Hematopoietic multipotent progenitor cell treated with erythropoietin and hydrocortisone succinate and interleukin-3 and kit ligand, for 4 days (in vitro differentiated cells): ENCODE measurements at regions not wholly inside any gene's neighbourhood (a gene's known extent, or its start where the extent isn't known, plus 50 kb on each side); places are given as distances from the start of the nearest gene placed in this dataset.
"Not testable (repeated sequence)": the region's sequence is repeated elsewhere in the genome, so short reads cannot be mapped to it uniquely, and the experiment has no call there.

ENCODE experiments used
- DNase-seq: peaks from one replicate; pipeline ENCODE4 v3.0.0-alpha.2; 2015

DNA sequence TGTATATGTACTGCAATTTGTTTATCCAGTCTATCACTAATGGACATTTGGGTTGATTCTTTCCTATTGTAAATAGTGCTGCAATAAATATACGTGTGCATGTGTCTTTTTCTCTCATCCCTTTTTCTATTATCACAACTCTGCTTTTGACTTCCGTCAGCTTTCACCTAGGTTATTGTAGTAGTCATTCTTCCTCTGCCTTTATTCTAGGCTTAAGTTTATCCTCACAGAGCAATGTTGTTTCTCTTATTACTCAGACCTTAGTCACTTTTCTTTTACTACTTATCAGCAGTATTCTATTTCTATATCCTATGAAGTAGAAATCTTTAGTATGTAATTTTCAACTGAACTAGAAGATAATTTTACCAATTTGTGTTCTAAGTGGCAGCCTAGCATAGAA, 175.3 kb upstream of the SEMA3E start:
- DNase-seq: no peak

DNA sequence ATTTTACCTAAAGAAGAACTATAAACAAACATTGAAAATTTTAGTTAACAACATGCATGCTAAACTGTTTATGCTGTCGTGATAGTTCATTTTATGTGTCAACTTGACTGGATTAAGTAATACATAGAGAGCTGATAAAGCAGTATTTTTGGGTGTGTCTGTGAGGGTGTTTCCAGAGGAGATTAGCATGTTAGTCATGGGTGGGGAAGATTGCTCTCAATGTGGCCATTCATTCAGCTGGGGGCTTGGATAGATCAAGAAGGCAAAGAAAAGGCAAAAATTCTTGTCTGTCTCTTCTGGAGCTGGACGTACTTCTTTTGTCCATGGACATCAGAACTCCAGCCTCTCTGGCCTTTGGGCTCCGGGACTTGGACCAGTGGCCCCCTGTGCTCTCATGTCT, 172.9 kb upstream of the SEMA3E start:
- peak; percentile 45 for DNase-seq

DNA sequence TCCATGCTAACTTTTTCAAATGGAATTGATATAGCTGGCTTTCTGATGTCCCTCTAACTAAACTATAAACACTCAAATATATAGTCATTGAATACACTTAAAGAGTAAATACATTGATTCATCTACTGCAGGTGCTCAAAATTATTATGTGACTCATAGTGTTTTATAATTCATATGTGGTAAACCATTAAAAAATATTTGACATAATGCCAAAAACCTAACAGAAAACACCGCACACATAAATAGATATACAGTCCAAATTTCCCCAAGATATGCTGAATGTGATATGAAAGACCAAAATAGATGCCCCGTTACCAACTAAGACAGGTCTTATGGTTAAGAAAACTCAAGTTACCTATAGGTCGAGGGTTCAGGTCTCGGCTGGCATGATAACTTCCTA, 171.7 kb upstream of the SEMA3E start:
- no peak for DNase-seq

DNA sequence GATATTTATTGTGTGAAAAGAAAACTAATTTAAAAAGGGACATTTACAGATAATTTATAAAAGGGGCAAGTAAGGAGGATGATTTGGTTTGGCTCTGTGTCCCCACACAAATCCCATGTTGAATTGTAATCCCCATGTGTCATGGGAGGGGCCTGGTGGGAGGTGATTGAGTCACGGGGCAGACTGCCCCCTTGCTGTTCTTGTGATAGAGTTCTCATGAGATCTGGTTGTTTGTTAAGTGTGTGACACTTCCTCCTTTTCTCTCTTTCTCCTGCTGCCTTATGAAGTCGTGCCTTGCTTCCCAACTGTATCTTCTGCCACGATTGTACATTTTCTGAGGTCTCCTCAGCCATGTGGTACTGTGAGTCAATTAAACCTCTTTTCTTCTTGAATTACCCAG, 171.0 kb upstream of the SEMA3E start:
- DNase-seq: peak; percentile 3

DNA sequence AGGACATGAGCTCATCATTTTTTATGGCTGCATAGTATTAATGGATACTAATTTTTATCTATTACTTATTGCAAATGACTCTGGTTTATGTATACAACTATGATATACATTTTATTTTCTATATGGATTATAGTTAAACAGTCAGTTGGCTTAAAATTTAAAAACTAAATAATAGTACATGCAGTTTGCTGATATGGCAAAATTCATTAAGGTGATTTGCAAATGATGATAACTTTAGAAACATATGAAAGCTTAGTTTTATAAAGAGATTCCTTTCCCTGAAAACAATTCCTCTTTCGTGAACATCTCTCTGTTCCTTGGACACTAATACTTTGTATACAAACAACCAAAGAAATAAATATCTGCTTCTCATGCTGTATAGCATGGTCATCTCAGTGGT, 165.5 kb upstream of the SEMA3E start:
- DNase-seq: no peak

DNA sequence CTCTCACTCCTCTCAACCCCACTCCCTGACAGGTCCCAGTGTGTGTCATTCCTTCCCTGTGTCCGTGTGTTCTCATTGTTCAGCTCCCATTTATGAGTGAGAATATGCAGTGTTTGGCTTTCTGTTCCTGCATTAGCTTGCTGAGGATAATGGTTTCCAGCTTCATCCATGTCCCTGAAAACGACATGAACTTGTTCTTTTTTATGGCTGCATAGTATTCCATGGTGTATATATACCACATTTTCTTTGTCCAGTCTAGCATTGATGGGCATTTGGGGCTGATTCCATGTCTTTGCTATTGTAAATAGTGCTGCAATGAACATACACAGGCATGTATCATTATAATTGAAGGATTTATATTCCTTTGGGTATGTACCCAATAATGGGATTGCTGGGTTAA, 163.6 kb upstream of the SEMA3E start:
- not testable (repeated sequence) for DNase-seq

DNA sequence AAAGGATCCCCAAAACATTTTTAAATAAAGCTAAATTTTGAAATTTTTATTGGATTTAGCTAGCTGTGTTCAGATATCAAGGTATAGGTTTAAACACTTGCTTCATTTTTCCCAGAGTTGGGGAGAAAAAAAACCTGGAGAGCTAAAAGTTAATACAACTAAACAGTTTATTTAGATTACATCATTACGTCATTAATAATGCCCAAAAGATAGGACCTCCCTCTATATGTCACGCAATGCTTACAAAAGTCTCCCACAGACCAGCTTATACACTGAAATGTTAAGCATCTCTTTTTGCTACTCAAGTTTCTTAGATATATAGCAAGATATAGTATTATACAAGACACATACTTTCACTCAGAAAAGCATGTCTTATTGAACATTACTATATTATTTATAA, 160.0 kb upstream of the SEMA3E start:
- no peak for DNase-seq

DNA sequence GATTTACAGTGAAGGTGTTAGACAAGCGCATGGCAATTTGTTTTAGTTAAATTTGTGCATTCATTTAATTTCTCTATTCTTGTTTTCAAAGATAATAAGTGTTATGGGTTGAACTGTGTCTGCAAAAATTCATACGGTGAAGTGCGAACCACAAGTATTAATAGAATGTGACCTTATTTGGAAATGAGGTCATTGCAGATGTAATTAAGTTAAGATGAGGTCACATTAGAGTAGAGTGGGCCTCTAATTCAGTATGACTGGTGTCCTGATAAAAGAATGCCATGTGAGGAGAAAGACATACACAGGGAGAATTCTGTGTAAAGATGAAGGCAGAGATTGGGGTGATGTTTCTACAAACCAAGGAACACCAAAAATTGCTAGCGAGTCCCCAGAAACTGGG, 158.8 kb upstream of the SEMA3E start:
- no peak for DNase-seq

DNA sequence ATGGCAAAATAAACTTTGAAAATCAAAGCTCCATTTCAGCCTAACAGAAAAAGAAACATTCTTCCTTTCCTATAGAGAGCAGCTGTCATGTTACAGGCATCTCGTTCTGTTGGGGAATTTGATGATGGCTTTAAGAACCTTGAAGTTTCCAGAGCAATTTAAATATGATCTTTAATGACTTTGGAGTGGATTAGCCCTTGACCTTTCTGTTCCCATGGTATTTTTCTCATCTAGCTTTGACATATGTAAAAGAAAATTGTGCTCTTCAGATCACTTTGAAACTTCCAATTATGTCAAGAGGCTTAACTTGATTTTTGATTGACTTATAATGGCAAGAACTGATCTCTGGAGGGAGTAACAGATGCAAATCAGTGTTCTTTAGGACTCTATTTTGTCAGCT, 157.6 kb upstream of the SEMA3E start:
- DNase-seq: no peak

DNA sequence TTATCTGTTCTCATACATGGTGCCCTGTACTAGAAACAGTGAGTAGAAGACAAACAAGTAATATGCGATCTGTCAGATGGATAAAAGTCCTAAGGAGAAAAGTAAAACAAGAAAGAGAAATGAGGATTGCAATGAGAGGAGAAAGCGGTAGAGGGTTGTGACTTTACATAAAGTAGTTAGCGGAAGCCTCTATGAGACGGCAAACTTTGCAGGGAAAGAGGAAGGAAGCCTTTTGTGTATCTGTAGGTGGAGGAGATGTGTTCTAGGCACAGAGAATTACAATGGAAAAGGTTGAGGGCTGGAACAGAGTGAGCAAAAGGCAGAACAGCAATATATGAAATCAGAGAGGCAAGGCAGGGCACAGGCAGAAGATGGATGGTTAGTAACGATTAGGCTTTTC, 150.4 kb upstream of the SEMA3E start:
- DNase-seq: no peak

DNA sequence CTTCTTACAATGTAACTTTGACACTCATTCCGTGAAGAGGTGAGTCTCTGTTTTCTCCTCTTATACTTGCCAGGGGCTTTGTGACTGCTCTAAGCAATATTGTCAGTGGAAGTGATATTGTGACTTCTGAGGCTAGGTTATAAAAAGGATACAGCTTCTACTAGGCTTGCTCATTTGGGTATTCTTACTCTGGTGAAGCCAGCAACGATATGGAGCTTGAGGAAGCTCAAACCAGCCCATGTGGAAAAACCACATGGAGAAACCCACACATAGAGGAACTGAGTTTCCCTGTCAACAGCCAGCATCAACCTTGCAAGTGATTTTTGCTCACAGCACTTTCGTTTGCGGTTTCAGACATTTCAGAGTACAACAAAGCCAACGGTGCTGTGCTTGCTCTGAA, 149.6 kb upstream of the SEMA3E start:
- DNase-seq: no peak

DNA sequence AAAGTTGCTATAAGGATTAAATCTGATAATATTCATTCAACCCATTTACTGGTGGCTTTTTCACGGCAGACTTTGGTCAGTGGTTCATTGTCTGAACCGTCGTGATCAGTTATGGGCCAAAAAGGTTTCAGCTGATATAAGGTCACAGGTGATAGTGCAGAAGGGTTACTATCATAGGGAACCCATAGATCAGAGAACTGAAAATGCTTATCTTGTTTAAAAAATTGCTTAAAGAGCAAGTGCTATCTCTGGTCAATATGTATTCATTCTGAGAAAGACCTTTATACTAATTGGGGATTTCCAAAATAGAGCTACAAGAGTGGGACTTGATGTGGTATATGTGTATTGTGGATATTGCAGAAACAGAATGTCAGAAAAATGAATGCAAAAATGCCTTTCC, 147.8 kb upstream of the SEMA3E start:
- no peak for DNase-seq

DNA sequence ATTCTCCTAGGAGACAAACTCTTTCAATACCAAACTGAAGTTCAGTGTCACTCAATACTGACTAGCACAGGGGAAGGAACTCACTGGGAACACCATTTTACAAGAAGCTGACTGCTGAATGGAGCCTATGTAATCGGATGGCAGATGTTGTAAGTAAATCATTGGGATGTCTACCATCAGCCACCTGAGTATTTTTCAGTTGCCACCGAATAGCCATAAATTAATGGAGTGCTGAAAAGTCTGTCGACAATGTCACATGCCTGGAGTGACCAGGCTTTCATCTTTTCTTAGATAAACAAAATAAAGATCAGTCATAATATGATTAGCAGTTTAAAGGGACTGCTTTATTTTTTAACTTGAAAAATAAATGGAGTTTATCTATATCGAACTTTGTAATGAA, 145.9 kb upstream of the SEMA3E start:
- no peak for DNase-seq

DNA sequence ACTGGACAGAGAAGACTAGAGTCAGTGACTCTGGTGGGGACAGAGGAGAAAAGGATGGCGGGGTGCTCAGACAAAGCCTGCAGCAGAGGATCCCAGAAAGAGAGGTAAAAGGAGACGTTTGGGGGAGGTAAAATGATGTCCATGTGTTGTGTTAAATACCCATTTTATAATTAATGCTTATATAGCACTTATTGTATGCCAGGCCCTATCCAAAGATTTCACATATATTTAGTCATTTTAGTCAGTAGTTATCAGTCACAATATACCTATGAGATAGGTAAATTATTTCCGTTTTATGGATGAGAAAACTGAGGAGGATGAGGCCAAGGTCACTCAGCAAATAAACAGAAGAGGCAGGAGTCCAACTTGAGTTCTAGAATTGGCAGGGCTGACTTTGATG, 144.6 kb upstream of the SEMA3E start:
- DNase-seq: no peak

DNA sequence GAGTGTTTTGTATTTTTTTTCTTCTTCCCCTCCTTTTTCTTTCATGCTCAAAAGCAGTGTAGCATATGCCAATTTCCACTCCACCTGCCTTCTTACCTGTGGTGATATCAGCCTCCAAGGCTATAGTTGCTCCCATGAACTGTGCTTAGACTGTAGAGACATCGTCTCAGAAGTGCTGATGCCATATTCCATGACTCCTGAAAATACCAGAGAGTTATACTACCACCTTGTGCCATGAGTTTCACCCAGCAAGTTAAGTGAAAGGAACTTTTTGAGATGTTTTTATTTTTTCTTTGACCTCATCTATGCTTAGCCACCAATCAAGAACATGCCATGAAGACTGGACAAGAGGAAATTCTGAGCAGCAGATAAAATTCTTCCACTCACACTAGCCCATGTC, 142.8 kb upstream of the SEMA3E start:
- no peak for DNase-seq

DNA sequence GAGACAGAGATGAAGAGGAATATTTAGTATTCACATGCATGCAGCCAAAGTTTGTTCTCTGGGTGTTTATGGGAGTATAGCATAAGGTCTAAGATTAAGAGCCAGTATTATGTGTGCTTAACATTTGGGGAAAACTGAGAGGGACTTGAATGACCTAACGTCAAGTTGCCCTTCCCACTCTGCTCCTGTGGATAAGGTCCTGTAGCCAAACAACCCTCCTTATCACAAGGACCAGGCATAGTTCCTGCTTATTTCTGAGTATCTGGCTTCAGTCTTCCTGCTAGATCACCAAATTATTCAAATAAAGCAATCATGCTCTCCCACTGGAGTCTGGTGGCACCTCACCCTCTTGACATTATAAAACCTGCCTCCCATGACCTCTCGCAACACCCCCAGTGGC, 137.9 kb upstream of the SEMA3E start:
- peak; percentile 56 for DNase-seq

DNA sequence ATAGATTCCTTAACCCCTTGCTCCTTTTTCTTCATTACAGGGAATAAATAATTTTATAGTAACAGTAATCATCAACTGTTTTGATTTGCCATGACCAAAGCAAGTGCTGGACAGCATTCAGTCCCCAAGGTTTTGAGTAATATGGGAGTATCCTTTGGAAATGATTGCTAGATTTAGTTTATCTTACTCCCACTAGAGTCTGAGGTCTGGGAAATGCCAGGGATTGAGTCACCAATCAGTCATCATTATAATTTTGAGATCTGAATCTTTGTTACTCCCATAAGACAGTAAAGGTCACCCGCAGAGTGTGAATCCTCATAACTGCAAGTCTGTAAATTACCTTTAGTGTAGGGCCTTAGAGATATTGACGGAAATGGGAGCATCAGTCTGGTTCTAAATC, 133.7 kb upstream of the SEMA3E start:
- no peak for DNase-seq

DNA sequence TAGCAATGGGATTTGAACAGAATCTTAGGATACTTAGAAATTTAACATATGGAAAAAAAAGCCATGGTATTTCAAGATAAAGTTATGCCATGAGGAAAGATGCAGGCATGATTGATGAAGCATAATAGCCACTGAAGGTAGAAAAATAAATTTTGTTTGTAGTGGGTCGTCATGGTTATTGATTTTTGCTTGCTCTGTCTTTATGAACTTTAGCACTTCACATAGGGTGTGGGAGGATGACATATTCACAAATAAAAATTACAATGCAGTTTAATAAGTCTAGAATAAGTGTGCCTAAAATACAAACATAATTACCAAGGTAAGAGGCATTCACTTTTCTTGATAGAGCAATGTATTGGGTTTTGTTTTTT, 129.1 kb upstream of the SEMA3E start:
- DNase-seq: no peak

DNA sequence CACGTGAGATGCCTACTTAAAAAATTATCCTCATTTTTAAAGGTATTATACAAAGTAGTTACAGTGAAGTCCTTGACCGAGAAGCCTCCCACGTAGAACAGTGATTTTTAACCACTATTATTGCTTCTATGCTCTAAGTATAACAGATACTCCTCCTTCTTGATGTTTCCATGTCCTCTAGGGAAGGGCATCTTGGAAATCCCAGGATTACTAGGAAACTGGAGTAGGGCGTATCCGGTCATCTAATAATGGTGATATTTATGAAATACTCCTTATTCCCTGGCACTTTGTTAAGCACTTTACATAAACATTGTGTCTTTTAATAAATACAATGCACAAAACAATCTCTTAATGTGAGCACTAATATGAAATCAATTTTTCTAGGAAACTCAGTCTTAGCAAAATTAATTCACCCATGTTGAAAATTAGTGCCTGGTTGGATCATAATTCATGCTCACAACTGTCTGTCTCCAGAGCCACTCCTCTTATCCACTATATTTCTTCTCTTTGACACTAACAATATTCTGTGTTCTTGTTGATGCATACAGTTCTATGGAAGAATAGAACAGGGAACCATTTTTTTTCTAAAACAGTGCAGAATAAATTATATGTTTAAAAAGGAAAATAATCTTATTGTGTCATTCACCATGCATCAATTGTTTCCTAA, 128.6 kb upstream of the SEMA3E start:
- no peak for DNase-seq

DNA sequence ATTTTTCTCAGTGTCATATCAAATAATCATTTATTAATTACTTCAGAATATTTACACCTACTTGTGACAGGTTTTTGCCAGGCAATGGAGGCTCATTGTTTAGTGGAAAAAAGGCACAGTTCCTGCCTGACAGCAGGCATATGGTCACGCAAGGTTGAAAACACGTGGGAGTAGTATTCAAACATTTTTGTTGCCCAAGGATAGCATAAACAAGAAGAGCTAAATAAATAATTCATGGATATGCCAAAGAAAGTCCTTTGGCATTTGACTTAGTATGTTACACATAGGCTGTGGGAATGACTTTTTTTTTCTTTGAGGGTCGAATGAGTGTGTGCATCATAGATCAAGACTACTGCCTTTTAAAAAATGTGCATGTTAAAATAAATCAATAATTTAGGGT, 120.5 kb upstream of the SEMA3E start:
- no peak for DNase-seq

DNA sequence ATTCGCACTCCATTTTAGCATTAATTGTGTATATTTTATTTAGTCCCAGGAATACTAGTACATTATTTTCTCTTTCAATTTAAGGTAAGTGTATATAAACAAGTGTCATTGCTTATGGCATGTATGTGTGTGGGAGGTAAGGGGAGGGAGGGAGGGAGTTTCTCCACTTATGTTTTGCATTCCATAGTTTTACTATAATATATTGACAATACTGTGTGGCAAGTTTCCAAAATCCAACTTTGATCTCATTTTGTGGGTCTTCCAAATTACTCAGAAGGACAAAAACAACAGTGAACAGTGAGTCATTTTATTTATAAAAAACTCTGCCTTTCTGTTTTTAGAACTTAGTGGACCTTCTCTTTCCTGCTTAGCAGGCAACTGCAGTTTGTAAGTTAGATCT, 102.3 kb upstream of the SEMA3E start:
- no peak for DNase-seq

DNA sequence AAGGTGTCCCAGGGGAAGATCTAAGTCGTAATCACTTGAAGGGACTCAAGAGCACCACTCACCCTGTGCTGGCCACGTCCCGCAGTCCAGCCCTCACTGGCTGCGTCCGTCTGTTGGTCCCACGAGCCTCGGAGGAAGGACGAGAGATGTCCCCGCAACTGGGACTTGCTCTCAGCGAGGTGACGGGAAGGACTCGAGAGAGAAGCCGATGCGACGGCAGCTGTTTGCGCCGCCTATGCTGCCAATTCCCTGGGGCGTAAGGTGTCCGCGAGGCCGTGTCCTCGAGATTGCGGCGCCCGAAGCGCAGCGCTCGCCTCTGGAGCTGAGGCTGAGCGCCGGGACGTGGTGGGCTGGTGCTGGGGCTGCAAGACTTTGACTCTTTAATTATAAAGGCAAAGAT, 100.6 kb upstream of the SEMA3E start:
- DNase-seq: no peak

DNA sequence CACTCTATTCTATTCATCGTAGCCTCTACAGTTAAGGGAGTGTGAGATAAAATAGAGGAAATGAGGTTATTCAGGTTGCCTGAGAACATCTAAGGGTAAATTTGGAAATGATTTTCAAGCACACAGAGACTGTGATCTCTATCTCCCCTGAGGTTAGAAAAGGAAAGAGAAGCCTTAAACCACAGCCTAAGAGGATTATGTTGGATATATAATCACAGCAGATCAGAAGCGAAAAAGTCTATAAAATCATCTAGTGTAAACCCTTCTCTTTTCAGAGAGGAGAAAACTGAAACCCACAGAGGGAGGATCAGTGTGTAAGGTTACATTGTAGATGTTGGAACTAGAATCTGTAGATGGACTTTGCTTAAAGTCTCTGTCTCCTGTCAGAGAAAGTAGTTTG, 90.6 kb upstream of the SEMA3E start:
- no peak for DNase-seq

DNA sequence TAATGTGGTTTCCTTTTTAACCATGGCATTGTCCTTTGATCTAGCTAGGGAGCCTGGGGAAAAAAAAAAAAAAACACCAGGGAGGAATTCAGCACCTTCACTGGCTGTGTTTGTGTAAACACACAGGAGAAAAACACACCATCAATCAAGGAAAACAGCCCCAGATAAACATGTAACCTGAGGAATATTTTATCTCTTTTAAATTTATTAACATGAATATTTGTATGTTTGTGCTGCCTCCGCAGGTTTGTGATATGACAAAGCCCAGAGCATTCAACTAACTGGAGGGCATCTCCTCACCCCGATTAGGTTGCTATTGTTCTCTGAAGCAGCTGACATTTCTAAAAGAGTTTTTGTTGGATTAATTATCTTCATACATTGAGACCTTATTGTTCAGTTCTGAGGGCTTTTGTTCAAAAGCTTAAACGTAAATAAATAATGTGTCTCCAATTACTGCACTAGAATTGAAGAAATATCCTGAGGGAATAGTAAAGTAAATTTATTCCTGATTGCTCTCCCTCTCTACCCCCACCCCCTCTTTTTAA, 89.4 kb upstream of the SEMA3E start:
- no peak for DNase-seq

DNA sequence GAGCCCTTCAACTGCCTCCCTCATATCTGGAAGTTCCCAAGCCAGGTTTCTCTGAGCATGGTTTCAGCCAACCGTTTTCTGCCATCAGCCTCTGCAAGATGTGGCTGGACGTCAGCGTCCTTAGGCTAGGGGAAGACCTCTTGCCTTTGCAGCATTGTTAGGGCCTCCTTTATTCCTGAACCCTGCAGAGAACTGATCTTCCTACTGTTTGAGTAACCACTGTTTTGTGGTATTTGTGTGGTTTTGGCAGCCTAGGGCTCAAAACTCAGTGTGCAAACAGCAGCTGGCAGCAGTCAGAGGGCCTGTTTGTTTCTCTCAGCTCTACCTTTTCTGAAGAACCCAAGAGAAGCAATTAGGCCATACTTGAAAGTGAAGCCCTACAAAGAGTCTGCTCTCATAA, 83.4 kb upstream of the SEMA3E start:
- DNase-seq: no peak

DNA sequence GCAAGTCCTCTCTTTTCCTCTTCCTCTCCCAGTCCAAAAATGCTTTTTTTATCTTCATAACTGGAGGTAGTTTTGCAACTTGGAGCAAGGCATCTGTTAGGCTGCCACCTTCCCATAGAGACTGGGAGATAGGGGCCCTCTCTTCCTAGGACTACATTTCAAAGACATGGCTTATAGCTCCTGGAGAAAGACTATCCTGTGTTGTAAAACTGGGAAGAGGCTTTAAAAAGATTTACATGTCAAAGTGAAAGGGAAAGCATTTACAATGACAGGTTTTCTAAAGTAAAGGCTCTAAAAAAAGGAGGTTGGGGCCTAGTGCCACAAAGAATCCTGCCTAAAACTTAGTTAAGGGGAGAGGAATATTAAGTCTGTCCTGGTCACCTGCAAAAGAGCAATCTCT, 82.2 kb upstream of the SEMA3E start:
- DNase-seq: no peak
